HG03064 (cell line): ENCODE measurements at regions not wholly inside any gene's neighbourhood (a gene's known extent, or its start where the extent isn't known, plus 50 kb on each side); places are given as distances from the start of the nearest gene placed in this dataset.
"Not testable (repeated sequence)": the region's sequence is repeated elsewhere in the genome, so short reads cannot be mapped to it uniquely, and the experiment has no call there.

ENCODE experiments used
- ATAC-seq: cut with Tn5 transposase; IDR thresholded peaks from one replicate; pipeline ENCODE4 v1.9.1; 2021; ENCODE audit warnings: low read depth; ENCODE audit not compliant: unreplicated experiment

DNA sequence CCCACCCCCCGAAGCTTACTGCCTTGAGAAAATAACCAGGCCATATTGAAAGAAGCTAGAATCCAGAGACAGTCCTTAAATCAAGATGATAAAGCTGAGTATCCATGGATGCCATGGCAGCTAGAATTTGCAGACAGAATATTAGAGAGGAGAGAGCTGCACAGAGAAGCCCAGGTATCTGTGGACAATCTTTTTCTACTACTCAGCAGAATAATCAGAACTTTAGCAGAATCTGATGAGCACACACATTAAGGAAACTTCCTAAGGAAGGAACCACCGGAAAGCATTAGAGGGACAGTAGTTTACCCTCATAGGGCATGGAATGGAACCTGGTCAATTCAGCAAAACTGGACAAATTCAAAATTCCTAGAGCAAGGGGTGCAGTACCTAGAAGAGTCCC is 1001.7 kb downstream of the HACE1 start:
- ATAC-seq: no peak

DNA sequence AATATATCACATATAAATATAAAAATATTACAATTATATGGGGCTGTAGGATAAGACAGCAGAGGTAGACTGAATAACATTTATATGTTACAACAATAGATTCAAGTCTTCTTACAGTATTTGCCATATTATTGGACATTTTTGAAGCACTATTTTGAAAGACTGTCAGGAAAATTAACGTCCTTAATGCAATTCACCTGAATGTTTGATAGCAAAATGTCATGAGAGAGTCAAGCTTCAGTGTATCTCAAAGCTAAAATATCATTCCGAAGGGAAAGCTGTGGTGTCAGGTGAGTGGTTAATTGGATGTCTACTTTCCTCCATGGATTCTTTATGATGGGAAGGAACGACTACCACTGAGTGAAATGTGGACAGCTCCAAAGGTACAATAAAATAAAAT is 1004.0 kb downstream of the HACE1 start:
- no peak for ATAC-seq

DNA sequence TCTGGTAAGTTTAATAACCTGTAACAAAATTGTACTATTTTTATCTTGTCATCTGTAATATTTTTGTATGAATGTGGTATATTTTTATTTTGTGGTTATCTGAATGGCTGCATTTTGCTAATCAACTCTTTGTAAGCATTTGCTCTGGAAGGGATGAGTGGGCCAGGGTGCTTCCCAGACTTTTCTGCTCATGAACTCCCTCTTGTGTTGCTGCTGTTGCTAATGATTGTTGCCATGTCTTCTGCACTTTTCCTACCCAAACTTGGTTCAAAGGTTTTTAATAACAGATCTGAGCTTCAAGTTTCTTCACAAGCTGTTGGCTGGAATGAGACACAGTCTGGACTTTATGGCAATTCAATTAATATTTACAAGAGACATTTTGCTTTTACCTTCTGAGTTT is 1005.7 kb downstream of the HACE1 start:
- no peak for ATAC-seq

DNA sequence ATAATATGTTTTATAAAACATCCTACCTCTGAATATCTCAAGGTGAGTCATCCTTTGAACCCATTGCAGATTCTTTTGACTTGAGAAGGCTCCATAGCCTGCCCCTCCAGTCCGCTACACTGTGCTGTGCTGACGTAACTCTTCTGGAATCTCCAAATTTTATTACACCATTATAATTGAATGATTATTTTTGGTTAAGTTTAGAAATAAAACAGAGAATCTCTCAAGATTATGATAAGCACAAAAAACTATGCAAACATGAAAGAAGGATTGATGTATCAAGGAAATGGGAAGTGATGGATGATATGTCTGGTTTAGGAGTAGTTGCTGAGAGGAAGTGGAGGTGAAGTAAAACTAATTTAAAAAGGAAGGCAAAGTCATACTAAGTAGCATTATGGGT is 1021.3 kb downstream of the HACE1 start:
- no peak for ATAC-seq

DNA sequence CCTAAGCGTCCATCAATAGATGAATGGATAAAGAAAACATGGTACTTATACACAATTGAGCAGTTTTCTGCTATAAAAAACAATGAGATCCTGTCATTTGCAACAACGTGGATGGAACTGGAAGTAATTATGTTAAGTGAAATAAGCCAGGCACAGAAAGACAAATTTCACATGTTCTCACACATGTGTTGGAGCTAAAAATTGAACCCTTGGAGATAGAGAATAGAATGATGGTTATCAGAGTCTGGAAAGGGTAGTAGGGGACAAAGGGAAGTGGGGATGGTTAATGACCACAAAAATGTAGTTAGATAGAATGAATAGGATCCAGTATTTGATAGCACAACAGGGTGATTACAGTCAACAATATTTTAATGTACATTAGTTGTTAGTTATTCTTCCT is 1033.5 kb downstream of the HACE1 start:
- no peak for ATAC-seq

DNA sequence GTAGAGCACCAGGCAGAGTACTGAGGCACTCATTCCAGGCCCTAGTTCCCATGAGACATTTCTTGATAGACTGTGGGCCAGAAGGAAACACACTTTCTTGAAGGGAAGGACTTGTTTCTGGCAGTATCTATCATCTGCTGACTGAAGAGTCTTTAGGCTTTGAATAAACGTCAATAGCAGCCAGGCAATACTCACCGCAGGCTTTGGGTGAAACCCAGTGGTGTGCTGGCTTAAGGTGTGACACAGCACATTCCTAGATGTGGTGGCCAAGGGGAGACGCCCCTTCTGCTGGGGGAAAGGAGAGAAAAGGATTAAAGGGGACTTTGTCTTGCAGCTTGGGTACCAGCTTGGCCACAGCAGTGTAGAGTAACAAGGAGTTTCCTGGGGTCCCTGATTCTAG is 1039.6 kb downstream of the HACE1 start:
- ATAC-seq: no peak

DNA sequence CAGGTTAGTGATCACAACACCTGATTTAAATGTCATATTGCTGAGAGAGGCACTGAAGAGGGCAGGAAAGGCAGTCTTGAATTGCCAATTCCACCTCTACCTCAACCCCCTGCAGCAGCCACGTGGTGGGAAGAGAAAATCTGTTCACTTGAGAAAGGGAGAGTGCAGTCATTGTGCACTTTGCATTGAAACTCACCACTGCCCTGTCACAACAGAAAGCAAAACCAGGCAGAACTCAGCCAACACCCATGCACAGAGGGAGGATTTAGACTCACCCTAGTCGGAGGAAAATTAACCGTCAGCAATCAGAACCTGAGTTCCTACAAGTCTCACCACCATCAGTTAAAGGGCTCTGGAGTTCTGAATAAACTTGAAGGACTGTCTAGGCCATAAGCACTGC is 1040.2 kb downstream of the HACE1 start:
- no peak for ATAC-seq

DNA sequence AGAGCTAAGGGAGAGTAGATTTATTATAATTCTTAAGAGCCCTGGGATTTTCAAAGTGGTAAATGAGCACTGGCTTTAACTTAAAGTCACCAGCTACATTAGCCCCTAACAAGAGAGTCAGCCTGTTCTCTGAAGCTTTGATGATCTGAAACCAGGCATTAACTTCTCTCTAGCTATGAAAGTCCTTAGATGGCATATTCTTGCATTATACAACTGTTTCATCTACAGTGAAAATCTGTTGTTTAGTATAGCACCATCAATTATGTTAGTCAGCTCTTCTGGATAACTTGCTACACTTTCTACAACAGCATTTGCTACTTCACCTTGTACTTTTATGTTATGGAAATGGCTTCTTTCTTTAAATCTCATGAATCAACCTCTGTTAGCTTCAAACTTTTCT is 1046.7 kb downstream of the HACE1 start:
- no peak for ATAC-seq

DNA sequence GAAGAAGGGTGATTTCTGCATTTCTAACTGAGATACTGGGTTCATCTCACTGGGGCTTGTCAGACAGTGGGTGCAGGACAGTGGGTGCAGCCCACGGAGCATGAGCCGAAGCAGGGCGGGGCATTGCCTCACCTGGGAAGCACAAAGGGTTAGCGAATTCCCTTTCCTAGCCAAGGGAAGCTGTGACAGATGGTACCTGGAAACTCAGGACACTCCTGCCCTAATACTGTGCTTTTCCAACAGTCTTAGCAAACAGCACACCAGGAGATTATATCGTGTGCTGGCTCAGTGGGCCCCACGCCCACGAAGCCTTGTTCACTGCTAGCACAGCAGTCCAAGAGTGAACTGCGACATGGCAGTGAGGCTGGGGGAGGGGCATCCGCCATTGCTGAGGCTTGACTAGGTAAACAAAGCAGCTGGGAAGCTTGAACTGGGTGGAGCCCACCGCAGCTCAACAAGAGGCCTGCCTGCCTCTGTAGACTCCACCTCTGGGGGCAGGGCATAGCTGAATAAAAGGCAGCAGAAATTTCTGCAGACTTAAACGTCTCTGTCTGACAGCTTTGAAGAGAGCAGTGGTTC is 1057.7 kb downstream of the HACE1 start:
- not testable (repeated sequence) for ATAC-seq

DNA sequence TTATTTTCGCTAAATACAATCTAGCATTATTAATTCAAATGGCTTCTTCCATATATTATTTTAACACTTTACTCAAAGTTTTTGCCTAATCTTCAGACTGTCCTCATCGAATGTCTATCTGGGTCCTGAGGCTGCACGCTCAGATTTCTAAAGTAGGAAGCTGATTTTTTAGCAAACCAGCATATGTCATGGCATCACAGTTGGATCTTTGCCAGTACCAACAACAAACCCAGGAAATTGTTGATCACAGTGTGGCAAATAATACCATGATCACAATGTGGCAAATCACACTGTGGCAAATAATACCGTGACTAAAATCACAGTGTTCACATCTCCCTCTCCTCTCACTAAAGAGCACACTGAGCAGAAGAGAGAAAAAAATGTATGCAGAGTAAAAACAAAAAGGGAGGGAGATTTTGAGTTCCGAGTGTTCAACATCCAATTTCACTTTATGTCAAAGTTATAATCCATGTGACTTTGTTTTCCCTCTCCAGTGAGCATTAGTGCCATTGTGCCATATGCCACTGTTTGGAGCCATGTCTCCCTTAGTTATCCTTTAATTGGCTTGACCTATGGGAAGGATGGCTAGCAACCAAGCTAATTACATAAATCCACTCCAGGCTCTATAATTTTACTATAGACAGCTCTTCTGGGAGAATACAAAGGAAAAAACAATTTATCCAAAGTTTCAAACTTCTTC is 1059.6 kb downstream of the HACE1 start:
- ATAC-seq: no peak

DNA sequence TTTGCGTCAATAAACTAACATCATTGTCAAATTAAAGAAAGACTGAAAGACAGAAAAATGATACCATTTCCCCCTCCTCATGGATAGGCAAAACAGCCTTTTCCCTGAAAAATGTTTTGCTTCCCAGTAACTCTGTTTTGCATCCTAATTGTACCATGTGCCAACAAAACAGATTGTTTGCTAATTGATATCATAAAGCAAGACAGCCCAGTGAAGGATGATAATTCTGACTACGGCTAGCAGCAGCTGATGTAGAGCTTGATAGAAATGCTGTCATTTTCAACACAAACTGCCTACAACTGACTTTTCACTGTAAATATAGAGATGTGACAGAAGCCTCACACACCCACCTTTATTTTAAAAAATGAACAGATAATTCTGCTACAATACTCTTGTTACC is 1061.6 kb downstream of the HACE1 start:
- ATAC-seq: no peak

DNA sequence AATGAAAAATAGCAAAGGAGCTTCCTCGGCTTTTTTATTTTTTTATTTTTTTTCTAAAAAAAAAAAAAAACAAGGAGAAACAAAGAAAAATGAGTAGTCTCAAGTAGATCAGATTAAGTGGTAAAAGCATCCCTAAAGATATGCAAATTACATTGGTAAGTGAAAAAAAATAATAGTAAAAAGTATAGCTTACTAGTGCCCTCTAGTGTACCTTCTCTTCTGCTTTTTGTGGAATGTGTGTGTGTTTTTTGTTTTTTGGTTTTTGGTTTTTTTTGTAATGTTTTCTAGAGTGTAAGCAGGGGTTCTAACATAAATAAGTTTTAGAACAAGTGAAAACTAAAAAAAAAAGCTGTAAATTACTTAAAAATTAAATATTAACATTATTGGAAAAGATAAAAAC is 1062.0 kb downstream of the HACE1 start:
- ATAC-seq: no peak

DNA sequence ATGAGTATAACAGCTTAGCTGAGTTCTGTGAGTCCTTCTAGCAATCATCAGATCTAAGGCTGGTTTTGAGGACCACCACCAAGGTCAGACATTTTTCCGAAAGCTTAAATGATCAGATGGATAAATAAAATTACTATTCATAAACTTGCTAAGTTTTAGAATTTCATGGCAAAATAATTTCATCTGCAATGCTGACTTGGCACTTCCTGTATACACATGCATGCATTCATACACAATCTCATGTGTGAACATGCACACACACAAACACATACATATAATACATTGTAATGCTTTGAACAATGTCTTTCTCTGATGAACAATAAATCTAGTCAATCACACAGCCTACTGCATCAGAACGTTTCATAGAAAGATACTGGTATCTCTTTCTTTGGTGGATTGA is 1068.3 kb downstream of the HACE1 start:
- no peak for ATAC-seq

DNA sequence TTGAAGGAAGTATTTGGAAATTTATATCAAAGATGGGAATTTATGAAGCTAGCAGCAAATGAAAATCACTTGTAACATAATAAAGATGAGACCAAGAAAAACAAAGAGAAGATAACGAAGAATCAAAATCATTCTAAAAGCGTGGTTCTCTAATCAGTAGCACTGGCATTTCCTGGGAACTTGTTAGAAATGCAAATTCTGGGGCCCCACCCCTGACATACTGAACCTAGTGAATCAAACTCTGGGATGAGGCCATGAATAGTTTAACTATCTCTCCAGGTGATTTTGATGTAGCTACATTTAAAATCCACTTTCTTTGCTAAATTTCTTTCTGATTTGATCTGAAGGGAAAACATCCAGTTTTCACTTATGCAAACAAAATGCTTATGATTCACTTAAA is 1075.6 kb downstream of the HACE1 start:
- no peak for ATAC-seq

DNA sequence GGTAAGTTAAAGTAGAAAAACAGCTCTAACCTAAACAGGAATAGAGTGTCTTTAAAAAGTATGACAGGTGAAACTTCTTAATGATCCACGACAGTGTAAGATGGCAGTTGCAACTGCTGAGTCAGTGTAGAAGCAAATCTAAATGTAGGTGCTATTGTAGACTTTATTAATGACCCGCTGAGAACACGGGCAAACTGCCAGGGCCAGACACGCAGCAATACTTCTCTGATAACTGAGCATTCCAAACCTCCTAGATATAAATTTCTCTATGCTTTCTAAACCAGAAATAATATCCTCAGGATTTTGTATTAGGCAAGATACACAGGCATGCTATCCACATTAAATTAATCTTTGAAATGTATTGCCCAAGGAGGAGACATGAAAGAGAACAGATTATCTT is 1076.4 kb downstream of the HACE1 start:
- ATAC-seq: no peak

DNA sequence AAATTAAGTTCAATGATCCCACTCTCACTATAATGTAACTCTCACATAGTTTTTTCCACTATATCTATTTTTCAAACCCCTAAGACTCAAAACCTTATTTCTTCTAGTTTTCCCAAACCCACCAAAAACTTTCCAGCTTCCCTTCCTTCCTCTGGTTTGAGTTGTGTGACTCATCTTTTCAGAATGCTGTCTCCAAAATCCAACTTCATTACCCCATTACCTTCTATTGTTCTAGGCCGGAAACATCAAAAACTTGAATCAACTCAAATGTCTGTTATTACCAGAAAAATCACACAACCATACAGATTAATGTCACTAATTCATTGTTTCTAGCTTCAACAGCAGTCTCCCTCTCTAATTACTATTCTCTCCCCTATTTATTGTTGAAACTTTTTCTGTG is 1090.3 kb downstream of the HACE1 start:
- ATAC-seq: no peak

DNA sequence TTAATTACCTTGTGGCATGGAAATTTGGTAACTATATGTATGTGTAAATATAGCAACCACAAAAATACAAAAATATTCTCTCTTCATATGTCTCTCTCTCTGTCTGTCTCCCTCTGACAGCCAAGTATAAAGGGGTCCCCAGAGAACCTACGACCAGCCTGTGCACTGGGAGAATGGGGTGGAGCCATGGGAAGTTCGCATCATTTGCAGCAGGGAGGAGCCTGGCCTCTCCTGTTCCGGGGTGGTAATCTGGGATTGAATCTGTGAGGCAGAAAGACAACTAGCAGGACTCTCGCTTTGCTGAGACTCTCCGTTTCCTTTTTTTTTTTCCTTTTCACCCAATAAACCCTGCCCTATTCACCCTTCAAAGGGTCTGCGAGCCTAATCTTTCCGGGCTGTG is 1109.1 kb downstream of the HACE1 start:
- no peak for ATAC-seq

DNA sequence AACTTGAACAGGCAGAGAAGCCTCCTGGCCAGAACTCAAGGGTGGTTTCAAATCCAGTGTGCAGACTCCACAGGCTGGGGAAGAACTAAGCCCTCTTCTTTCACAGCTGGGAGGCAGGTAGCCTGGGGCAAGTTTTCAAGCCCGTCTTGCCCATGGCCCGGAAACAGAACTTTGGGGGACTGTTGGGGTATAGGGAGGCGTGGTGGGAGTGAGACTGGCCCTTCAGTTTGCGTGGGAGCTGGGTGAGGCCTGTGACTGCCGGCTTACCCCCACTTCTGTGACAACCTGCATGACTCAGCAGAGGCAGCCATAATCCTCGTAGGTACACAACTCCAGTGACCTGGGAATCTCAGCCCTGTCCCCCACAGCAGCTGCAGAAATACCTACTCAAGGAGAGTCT is 1125.7 kb downstream of the HACE1 start:
- no peak for ATAC-seq

DNA sequence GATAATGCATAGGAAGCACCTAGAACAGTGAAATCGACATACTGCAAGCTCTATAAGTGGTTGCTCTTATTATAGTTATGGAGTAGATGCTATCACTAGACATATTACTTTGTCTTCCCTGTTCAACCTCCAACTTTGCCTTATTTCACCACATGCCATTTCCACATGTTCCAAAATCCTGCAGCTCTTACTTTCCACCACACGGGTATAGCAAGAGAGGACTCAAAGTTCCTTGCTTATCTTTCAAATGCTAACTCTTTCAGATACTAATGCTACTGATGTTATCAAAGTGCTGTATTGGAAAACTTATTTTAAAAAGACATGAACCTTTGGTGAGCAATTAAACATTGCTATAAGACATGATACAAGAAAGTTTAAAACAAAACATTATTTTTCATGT is 1130.1 kb downstream of the HACE1 start:
- ATAC-seq: no peak

DNA sequence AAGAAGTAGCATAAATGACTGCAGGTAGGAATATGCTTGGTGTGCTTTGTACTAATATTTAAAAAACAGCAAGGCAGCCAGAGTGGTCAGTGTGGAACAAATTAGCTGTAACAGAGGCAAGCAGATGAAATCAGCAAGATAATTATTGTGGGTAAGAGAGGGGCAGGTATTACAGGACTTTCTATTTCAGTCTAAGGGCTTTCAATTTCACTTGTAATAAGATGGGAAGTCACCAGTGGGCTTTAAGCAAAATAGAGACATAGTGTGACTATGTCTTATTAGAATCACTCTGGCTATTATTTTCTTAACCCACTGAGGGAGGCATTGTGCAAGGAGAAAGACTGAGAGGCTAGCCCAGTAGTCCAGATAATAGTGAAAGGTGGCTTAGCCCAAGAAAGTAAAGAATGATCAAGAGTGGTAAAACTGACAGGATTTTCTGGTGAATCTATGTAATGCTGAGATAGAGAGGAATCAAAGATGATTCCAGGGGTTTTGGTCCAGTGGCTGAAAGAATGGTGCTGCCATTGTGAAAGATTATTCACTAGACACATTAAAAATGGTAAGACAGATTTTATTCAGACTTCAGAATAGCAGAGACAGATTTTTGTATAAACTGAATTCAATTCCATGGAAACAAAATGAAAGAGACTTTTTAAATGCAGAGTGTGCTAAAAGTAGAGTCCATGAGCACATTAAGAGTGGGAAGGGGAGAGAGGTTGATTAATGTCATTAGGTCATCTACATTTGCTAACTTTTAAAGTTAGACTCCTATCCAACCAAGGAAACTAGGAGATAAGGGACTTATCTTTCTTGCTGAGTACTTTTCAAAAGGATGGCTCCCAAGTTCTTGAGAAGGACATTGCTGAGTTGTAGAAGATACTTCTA is 1136.0 kb downstream of the HACE1 start:
- ATAC-seq: no peak

DNA sequence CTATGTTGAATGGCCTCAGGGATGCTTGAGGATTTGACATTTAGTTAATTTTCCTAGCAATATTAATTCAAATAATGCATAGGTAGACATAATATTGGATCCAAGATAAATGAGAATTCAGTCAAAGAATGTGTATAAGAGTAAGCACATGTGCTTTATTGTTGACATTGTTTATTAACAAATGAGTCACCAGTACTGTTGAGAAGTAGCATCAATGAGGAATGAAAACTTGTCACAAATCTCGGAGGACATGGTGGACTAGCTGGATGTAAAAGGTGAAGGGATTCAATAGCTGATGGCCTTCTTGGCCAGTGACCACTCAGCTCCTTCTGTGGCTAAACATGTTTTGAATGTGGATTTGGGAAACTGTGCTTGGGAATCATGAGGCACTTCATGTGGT is 1137.0 kb downstream of the HACE1 start:
- ATAC-seq: no peak

DNA sequence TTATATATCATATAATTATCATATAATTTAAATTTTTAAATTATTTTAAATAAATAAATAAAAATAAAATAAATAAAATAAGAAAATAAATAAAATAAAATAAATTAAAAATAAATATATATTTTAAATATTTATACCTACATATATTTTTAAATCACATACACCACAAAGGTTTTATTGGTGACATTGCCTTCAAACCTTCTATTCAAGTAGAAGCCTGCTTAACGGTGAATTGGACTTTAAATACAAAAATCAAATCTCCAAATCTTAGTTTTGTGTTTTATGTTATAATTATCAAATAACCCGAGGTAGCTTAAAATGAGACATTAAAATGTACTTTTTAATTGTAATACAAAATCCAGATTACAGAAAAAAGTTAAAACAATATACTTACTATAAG is 1137.8 kb downstream of the HACE1 start:
- ATAC-seq: no peak
